NCI-H1417 treated with DMSO at 0.1 percent for 48 hours (cell line): ENCODE measurements at regions not wholly inside any gene's neighbourhood (a gene's known extent, or its start where the extent isn't known, plus 50 kb on each side); places are given as distances from the start of the nearest gene placed in this dataset.

Experiments used
- DNase-seq: peaks from one replicate; lab custom pipeline; 2025; lab: John Stamatoyannopoulos, UW

GRCh38 chr14:98229656-98230366 is 1042.2 kb downstream of the BCL11B start:
- no peak for DNase-seq

DNA sequence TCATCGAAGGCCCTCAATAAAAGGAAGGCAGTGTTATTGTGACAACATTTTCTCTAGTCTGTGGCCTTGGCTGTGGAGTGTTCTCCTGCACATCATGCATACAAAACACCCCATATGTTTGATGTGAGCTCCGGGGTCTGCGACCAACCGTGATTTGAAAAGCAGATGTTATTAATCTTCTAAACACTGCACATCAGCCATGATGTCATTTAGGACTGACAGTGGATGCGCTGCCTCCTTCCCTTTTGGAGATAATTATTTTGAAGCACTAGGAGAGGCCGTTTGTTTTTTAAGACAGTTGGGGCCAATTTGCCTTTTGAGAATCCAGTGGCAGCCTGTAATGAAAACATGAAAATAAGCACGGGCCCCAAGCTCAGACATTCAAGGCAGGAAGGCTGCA is 1041.6 kb downstream of the BCL11B start:
- DNase-seq: no peak

DNA sequence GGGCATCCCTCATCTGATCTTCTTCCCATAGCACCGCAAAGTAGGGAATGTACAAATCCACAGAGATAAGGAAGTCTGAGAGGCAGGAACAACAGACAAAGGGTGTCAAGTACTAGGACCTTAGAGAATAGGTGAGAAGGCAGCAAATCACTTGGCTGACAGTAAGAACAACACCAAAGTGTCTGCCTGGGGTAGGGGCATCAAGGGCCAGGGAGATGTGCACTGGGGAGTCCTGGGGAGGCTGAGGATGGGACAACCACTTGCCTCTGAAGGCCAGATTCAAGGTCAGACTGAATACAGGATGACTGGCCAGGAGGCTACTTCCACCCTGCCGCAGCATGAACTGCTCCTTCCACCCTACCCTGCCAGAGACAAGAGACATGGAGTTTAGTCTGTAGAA is 1040.8 kb downstream of the BCL11B start:
- no peak for DNase-seq

- no peak for DNase-seq
Measured at GRCh38 chr14:98233656-98234055, 1038.3 kb downstream of the BCL11B start.

DNA sequence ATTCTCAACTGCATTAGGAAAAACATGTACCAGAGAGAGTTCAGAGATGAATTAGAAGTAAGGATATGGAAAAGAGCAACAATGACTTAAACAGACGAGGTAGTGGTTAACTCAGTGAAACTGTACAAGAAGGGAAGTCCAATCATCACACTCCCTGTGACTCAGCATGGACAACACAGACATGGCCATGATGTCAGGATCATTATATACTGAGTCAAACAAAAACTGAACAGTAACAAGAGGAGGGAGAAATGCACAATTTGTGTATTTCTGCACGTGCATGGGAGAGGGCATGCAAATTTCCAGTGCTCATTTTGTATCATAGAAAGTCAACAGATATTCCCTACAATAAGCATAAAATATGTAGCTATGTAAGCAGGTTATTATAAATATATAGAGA is 1037.8 kb downstream of the BCL11B start:
- no peak for DNase-seq

DNA sequence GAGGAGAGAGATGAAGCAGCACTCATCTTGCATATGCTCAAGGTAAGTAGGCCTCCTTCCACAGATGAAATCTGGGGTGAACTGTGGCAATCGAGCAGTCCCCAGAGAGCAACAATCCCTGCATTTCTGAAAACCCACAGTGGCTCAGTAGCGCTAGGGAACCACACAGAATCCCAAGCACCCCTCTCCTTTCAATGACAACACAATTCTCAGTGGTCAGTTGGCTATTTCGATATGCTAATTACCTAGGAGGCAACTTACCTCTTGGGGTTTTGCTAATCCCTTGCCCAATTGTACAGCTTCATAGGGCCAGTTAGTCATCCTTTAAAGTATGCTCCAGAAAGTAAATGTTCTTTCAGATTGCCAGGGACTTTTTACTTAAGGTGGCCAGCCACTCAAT is 1035.7 kb downstream of the BCL11B start:
- no peak for DNase-seq

GRCh38 chr14:98237939-98238338 is 1034.1 kb downstream of the BCL11B start:
- no peak for DNase-seq

- no peak for DNase-seq
Measured at GRCh38 chr14:98240376-98240775, 1031.6 kb downstream of the BCL11B start.

GRCh38 chr14:98242903-98243302 is 1029.1 kb downstream of the BCL11B start:
- no peak for DNase-seq

DNA sequence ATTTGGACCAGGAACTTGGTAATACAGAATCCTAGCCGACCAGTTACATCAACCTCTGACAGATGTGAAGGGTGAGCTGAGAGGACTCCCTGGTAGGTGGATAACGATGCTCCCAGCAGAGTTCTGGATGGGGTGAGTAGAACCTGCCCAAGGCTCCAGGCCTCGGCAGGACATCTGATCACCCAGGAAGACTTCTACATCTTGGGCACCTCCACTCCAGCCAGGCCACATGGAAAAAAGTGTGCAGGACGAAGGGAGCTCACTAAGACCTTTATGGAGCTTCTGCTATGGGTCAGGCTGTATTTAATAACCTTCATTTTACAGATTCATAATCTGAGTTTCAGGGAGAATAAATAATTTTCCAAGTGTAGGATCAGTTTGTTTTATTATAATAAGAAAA is 1028.7 kb downstream of the BCL11B start:
- no peak for DNase-seq

DNA sequence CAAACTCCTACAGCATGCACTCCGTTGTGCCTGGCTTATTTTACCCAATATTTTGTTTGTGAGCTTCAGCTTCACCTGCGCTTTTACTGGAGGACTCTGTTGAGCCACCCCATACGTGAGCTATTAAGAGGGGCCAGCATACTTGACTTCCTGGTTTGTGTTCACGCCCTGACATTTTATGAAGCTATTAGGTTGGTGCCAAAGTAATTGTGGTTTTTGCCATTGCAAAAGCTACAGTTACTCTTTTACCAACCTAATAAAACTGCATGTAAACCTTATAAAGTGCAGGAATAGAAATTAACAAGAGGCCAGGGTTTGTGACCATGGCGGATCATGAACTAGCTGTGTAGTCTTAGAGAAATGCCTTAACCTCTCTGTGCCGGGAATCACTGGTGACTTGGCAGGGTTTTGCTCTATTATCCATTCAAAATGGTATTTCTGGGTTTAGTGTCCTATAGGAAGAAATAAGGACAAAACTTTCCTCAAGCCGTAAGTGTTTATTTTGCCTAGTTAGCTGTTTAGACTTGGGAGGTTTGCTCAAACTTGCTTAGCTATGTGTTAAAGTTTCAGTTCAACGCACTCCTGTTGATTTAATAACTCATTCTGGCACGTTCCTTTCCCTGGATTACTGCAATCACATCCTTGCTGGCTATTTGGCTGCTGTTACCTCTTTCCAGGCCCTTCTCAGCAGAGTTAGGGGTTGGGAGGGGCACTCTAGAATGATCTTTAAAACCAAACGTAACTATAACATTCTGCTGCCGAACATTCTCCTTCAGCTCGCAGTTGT is 1027.6 kb downstream of the BCL11B start:
- DNase-seq: no peak

DNA sequence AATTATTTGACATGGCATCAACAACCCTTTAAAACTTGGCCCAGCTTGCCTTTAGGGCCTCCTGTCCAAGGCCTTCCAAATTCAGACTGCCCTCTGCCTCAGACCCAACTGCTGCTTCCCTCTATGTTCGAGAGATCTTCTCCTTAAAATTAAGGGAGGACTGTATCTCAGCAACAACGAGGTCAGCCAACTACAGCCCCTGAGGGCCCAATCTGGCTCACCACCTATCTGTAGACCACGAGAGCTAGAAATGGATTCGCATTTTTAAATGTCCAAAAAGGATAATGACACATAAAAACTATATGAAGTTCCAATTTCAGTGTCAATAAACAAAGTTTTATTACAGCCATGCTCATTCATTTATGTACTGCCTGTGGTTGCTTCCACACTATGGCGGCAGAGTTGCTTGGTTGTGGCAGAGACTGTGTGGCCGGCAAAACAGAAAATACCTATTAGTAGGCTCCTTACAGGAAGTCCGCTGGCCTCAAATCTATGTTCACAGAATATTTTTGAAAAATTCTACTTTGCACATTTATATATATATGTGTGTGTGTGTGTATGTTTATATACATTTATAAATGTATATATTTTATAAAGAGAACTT is 1026.9 kb downstream of the BCL11B start:
- DNase-seq: no peak

- DNase-seq: no peak
Measured at GRCh38 chr14:98249057-98249456, 1022.9 kb downstream of the BCL11B start.

DNA sequence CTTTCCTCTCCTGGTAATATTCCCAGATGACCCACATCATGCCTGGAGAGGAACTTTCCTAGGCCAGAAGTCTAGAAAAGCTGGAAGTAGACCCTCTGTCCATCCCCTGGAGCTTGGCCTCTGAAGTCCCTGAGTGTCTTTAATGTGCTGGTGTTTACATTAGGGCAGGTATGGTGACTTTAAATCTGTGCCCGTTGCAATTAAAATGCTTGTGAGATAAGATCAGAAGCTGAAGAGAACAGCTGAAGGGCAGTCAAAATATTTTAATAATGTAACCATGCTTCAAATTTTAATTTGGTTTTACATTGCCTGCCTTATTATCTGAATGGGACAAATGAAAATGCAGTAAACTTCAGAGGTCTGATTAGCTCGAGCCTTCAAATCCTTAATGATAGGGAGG is 1022.5 kb downstream of the BCL11B start:
- no peak for DNase-seq

DNA sequence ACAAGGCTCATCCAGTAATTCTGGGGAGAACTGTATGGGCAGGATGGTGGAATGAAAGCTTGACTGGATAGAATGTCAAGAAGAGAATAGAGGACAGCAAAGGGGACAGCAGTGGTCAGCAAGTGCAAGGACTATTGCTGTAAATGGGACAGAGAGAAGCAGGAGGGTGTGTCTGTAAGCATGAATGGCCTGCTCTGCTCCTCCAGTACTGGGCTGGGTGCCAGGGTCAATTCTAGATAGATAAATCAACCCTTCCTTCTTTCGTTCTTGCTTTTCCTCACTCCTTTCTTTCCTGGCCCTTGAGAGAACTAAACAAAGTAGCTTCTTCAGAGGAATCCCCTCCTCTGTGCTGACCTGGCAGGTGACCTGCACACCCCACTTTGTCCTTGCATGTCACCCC is 1019.2 kb downstream of the BCL11B start:
- DNase-seq: no peak

GRCh38 chr14:98259881-98260280 is 1012.1 kb downstream of the BCL11B start:
- DNase-seq: no peak

DNA sequence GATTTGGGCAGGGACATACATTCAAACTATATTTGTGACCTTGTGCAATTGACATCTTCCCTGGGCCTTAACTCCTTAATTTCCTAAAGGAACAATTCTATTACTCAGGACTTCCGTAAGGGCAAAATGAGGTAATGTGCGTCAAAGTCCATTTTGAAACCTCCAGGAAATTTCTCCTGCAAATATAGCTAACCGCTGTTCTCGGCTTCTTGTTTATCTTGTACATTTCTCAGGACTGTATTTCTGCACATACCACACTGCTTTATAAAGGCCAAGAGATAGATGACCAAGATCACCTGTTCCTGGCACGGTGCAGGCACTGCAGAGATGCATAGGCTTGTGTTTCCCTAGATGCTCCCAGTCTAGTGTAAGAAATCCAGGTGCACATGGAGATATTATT is 1009.4 kb downstream of the BCL11B start:
- no peak for DNase-seq

DNA sequence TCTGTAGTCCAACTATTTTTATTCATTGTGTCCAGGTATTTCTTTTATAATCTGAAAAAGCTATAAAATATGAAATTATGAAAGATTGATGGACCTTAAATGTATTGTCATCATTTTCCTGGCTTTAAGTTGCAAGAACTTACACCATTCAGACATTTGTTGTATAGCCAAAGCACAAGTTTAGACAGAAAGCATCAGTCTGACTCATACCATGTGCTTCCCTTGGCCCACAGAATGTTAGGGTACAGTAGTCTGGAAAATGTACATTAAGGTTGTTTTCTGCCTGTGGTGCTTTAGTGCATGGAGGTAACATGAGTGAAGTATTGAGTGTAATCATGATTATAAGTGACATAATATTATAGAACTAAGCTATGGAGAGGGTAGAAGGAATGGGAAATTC is 1002.5 kb downstream of the BCL11B start:
- DNase-seq: no peak

GRCh38 chr14:98270201-98270600 is 1001.8 kb downstream of the BCL11B start:
- DNase-seq: no peak

GRCh38 chr14:98274596-98274995 is 997.4 kb downstream of the BCL11B start:
- DNase-seq: no peak

GRCh38 chr14:98278800-98279199 is 993.2 kb downstream of the BCL11B start:
- no peak for DNase-seq

DNA sequence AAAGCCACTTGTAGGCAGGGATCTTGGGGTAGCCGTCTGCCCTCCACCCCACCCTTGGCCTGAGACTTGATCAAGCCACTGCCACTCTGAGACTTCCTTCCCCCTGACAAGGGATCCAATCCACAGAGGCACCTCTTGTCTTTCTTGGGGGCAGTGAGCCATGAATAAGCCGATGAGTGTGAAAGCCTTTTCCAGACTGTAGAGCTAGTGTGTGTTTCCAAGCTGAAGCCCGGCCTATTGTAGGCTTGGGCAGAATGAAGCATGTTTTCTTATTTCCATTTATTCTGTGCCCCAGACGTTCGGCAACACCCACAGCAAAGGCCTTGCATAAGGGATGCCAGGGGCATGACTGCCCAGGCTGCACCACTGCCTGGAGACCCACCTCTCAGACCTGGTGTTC is 991.6 kb downstream of the BCL11B start:
- no peak for DNase-seq

GRCh38 chr14:98288825-98289224 is 983.2 kb downstream of the BCL11B start:
- DNase-seq: no peak
